Neural progenitor cell (in vitro differentiated cells): ENCODE measurements at regions not wholly inside any gene's neighbourhood (a gene's known extent, or its start where the extent isn't known, plus 50 kb on each side); places are given as distances from the start of the nearest gene placed in this dataset.

Source experiments
- CTCF ChIP-seq: fragments of 200-600 bp; sonication (generic); IDR thresholded peaks from 2 replicates; pipeline ENCODE4 v1.5.1; 2017; ENCODE audit warnings: antibody characterized with exemption, mild to moderate bottlenecking
- EZH2phosphoT487 ChIP-seq: fragments of 200-600 bp; sonication (generic); IDR thresholded peaks from 2 replicates; pipeline ENCODE4 v1.6.1; 2017; ENCODE audit warnings: antibody characterized with exemption

GRCh38 chr2:106581328-106581727 lies 94.2 kb downstream of the CD8B2 start:
- TF ChIP-seq CTCF (no peak), EZH2phosphoT487 (no peak)
